ENCODE measurements at regions not wholly inside any gene's neighbourhood (a gene's known extent, or its start where the extent isn't known, plus 50 kb on each side); places are given as distances from the start of the nearest gene placed in this dataset.
"Not testable (repeated sequence)": the region's sequence is repeated elsewhere in the genome, so short reads cannot be mapped to it uniquely, and the experiment has no call there.

DNA sequence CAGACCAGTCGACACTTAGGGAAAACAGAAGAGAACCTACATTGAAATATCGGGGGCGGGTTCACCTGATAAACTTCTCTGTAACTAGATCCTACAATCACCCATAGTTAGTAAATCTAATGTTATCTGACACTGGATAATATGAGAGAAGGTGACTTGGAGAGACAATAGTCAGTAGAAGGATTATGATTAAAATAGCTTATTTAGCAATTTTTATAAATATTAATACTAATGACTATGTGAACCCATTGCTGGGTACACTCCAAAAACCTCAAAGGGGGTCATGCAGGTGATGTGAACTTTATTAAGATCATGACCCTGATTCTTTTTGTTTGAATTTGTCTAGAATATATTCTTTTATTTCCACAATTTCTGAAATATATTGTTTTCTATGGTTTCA lies 164.1 kb upstream of the CCNH start:
- no peak for DNase-seq (ENCODE audit: low read depth)
- in situ Hi-C loops (cut with HindIII; ENCODE audit: low sequenced_read_pairs) = no loop called here
- TF ChIP-seq, protein P1, sequence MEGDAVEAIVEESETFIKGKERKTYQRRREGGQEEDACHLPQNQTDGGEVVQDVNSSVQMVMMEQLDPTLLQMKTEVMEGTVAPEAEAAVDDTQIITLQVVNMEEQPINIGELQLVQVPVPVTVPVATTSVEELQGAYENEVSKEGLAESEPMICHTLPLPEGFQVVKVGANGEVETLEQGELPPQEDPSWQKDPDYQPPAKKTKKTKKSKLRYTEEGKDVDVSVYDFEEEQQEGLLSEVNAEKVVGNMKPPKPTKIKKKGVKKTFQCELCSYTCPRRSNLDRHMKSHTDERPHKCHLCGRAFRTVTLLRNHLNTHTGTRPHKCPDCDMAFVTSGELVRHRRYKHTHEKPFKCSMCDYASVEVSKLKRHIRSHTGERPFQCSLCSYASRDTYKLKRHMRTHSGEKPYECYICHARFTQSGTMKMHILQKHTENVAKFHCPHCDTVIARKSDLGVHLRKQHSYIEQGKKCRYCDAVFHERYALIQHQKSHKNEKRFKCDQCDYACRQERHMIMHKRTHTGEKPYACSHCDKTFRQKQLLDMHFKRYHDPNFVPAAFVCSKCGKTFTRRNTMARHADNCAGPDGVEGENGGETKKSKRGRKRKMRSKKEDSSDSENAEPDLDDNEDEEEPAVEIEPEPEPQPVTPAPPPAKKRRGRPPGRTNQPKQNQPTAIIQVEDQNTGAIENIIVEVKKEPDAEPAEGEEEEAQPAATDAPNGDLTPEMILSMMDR (IDR thresholded peaks at IDR 0.05; ENCODE audit: low read depth, low read length, missing control alignments) = no peak
- no peak overlapping the region for H3K4me3 ChIP-seq (ENCODE audit: low read depth, low read length)

DNA sequence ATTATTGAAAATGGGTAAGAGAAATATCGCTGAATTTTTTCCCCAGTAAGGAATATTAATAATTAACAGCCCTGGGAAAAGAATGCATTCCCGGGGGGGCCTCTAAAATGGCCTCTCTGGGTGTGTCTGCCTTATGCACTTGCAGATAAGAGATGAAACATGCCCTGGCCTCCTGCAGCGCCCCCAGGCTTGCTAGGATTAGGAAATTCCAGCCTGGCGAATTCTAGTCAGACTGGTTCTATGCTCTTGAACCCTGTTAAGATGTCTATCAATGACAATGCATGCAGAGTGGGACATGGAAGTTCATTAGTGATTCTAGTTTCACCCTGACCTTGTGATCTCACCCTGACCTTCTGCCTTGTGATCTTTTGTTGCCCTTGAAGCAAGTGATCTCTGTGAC lies 163.6 kb upstream of the CCNH start:
- H3K4me3 ChIP-seq (ENCODE audit: low read depth, low read length); DNase-seq (ENCODE audit: low read depth); in situ Hi-C loops (cut with HindIII; ENCODE audit: low sequenced_read_pairs): not testable (repeated sequence)

GRCh38 chr5:87574106-87574505 lies 161.4 kb upstream of the CCNH start:
- TF ChIP-seq, protein P1 (IDR thresholded peaks at IDR 0.05; ENCODE audit: low read depth, low read length, missing control alignments) = no peak
- in situ Hi-C loops (cut with HindIII; ENCODE audit: low sequenced_read_pairs) = no loop called here
- no peak for DNase-seq (ENCODE audit: low read depth)
- no peak overlapping the region for H3K4me3 ChIP-seq (ENCODE audit: low read depth, low read length)

- no peak for DNase-seq (ENCODE audit: low read depth)
- H3K4me3 ChIP-seq (ENCODE audit: low read depth, low read length) = no peak overlapping the region
- in situ Hi-C loops (cut with HindIII; ENCODE audit: low sequenced_read_pairs) = no loop called here
- TF ChIP-seq, protein P1 (IDR thresholded peaks at IDR 0.05; ENCODE audit: low read depth, low read length, missing control alignments) = no peak
Observed at GRCh38 chr5:87572611-87573010, 159.9 kb upstream of the CCNH start.

- TF ChIP-seq, protein P1 (IDR thresholded peaks at IDR 0.05; ENCODE audit: low read depth, low read length, missing control alignments) = no peak
- H3K4me3 ChIP-seq (ENCODE audit: low read depth, low read length) = no peak overlapping the region
- DNase-seq (ENCODE audit: low read depth) = no peak
- in situ Hi-C loops (cut with HindIII; ENCODE audit: low sequenced_read_pairs) = no loop called here
Observed at GRCh38 chr5:87572090-87572489, 159.4 kb upstream of the CCNH start.

GRCh38 chr5:87570366-87570765 lies 157.6 kb upstream of the CCNH start:
- DNase-seq (ENCODE audit: low read depth) = no peak

DNA sequence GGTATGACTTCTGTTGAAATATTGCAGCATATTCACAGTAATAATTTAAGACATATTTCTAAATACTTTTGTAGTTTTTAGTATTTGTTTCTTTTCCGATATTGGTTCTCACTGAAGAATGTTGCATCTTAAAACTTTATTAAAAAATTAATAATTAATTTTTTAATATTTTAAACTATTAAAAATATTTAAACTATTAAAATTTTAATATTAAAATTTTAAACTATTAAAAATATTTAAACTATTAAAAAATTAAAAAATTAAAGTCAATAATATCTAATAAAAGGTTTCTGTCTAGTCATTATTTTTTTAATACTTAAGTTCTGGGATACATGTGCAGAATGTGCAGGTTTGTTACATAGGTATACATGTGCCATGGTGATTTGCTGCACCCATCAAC lies 149.3 kb upstream of the CCNH start:
- in situ Hi-C loops (cut with HindIII; ENCODE audit: low sequenced_read_pairs) = no loop called here
- TF ChIP-seq, protein P1 (IDR thresholded peaks at IDR 0.05; ENCODE audit: low read depth, low read length, missing control alignments) = no peak
- DNase-seq (ENCODE audit: low read depth) = no peak
- H3K4me3 ChIP-seq (ENCODE audit: low read depth, low read length) = no peak overlapping the region

More at GRCh38 chr5:87570366-87570765, 157.6 kb upstream of the CCNH start:
- H3K4me3 ChIP-seq (ENCODE audit: low read depth, low read length) = no peak overlapping the region
- TF ChIP-seq, protein P1 (IDR thresholded peaks at IDR 0.05; ENCODE audit: low read depth, low read length, missing control alignments) = no peak
- in situ Hi-C loops (cut with HindIII; ENCODE audit: low sequenced_read_pairs) = no loop called here

All from astrocyte of the cerebellum (primary cell).